ENCODE measurements at regions not wholly inside any gene's neighbourhood (a gene's known extent, or its start where the extent isn't known, plus 50 kb on each side); places are given as distances from the start of the nearest gene placed in this dataset.

GRCh38 chr1:217196616-217197015 is 434.3 kb downstream of the GPATCH2 start:
- no peaks in the 10 kb centered on the region for H3K4me1 ChIP-seq (ENCODE audit: control insufficient read depth, insufficient read depth, low read length)
- no peak overlapping the region for H3K9ac ChIP-seq (ENCODE audit: low read depth, low read length)
- WGBS, 2 experiments (ENCODE audit: extremely low coverage in 2 of 2, insufficient read length in 1 of 2), result no CpG with 5 or more reads among the region's 1 CpG
- no peak overlapping the region for H2AK5ac ChIP-seq (ENCODE audit: low read depth, low read length)
- ChIA-PET CTCF (no interaction called here), POLR2A (ENCODE audit: unreplicated experiment) (no interaction called here)
- H2BK5ac ChIP-seq (ENCODE audit: low read depth, low read length, poor library complexity, severe bottlenecking), result no peak overlapping the region
- H4K5ac ChIP-seq (ENCODE audit: low read depth, low read length), result no peak overlapping the region
- no peak overlapping the region for H3K14ac ChIP-seq (replicated peaks; ENCODE audit: low read depth, low read length)
- BruUV-seq (replicated peaks), result no TSS peak
- H3K4me2 ChIP-seq (ENCODE audit: low read depth, low read length), result no peak overlapping the region
- no peak overlapping the region for H3K23ac ChIP-seq (ENCODE audit: low read depth, low read length)
- no peak overlapping the region for H2BK120ac ChIP-seq (ENCODE audit: low read depth, low read length)
- H3K9me3 ChIP-seq (ENCODE audit: control insufficient read depth, insufficient read depth, low read length), result no peaks in the 10 kb centered on the region
- no peak overlapping the region for H4K8ac ChIP-seq (ENCODE audit: low read depth in 2 of 2, low read length in 2 of 2)
- H3K9me1 ChIP-seq (ENCODE audit: insufficient read depth, low read length), result no peaks in the 10 kb centered on the region
- TF ChIP-seq RAD21 (IDR thresholded peaks at IDR 0.05; ENCODE audit: low read length), result no peak
- no peak for TF ChIP-seq MXI1 (IDR thresholded peaks at IDR 0.05; ENCODE audit: borderline replicate concordance, low read depth, low read length)
- no peak for TF ChIP-seq CEBPB (IDR thresholded peaks at IDR 0.05; ENCODE audit: low read depth, low read length)
- no peak for TF ChIP-seq SMC3 (IDR thresholded peaks at IDR 0.05; ENCODE audit: low read depth, low read length)
- TF ChIP-seq BHLHE40 (IDR thresholded peaks at IDR 0.05; ENCODE audit: low read depth, low read length), result no peak
- TF ChIP-seq, protein P1, sequence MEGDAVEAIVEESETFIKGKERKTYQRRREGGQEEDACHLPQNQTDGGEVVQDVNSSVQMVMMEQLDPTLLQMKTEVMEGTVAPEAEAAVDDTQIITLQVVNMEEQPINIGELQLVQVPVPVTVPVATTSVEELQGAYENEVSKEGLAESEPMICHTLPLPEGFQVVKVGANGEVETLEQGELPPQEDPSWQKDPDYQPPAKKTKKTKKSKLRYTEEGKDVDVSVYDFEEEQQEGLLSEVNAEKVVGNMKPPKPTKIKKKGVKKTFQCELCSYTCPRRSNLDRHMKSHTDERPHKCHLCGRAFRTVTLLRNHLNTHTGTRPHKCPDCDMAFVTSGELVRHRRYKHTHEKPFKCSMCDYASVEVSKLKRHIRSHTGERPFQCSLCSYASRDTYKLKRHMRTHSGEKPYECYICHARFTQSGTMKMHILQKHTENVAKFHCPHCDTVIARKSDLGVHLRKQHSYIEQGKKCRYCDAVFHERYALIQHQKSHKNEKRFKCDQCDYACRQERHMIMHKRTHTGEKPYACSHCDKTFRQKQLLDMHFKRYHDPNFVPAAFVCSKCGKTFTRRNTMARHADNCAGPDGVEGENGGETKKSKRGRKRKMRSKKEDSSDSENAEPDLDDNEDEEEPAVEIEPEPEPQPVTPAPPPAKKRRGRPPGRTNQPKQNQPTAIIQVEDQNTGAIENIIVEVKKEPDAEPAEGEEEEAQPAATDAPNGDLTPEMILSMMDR (conservative IDR thresholded peaks at IDR 0.05; ENCODE audit: low read depth, low read length), result no peak
- TF ChIP-seq FOS (IDR thresholded peaks at IDR 0.05; ENCODE audit: low read depth, low read length), result no peak
- no peak for TF ChIP-seq MAZ (IDR thresholded peaks at IDR 0.05; ENCODE audit: borderline replicate concordance, low read depth, low read length)
- TF ChIP-seq, protein P2, sequence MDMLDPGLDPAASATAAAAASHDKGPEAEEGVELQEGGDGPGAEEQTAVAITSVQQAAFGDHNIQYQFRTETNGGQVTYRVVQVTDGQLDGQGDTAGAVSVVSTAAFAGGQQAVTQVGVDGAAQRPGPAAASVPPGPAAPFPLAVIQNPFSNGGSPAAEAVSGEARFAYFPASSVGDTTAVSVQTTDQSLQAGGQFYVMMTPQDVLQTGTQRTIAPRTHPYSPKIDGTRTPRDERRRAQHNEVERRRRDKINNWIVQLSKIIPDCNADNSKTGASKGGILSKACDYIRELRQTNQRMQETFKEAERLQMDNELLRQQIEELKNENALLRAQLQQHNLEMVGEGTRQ (IDR thresholded peaks at IDR 0.05; ENCODE audit: low read depth, low read length), result no peak
- TF ChIP-seq, protein P3, sequence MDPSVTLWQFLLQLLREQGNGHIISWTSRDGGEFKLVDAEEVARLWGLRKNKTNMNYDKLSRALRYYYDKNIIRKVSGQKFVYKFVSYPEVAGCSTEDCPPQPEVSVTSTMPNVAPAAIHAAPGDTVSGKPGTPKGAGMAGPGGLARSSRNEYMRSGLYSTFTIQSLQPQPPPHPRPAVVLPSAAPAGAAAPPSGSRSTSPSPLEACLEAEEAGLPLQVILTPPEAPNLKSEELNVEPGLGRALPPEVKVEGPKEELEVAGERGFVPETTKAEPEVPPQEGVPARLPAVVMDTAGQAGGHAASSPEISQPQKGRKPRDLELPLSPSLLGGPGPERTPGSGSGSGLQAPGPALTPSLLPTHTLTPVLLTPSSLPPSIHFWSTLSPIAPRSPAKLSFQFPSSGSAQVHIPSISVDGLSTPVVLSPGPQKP (IDR thresholded peaks at IDR 0.05; ENCODE audit: borderline replicate concordance, low read depth, low read length), result no peak
- no peak for TF ChIP-seq RFX5 (IDR thresholded peaks at IDR 0.05; ENCODE audit: low read depth, low read length)
- no peak overlapping the region for H2AFZ ChIP-seq (replicated peaks; ENCODE audit: low read length, poor library complexity)
- H2AK9ac ChIP-seq (replicated peaks; ENCODE audit: low read depth, low read length, poor library complexity), result no peak overlapping the region
- H3K4ac ChIP-seq (ENCODE audit: low read depth, low read length), result no peak overlapping the region
- H2BK15ac ChIP-seq (ENCODE audit: low read depth, low read length), result no peak overlapping the region
- intact Hi-C loops (cut with micrococcal nuclease), result no loop called here
- no peak overlapping the region for H3K56ac ChIP-seq (ENCODE audit: extremely low read depth, insufficient read depth, low read length)
- H3K79me1 ChIP-seq (ENCODE audit: low read depth in 1 of 2, low read length in 2 of 2), result no peaks in the 10 kb centered on the region
- dilution Hi-C loops (cut with HindIII; ENCODE audit: low sequenced_read_pairs, unreplicated experiment), result no loop called here
- DNase-seq, result no peak
- no peaks in the 10 kb centered on the region for H3K36me3 ChIP-seq (ENCODE audit: control insufficient read depth, insufficient read depth, low read length)
- no peaks in the 10 kb centered on the region for H3K27me3 ChIP-seq (ENCODE audit: control insufficient read depth, insufficient read depth, low read length)
- no peak overlapping the region for H2BK20ac ChIP-seq (ENCODE audit: low read depth, low read length)
- no peaks in the 10 kb centered on the region for H4K20me1 ChIP-seq (ENCODE audit: insufficient read depth, low read length)
- no peak overlapping the region for H3K27ac ChIP-seq (ENCODE audit: insufficient read depth, low read length)
- no peak for ATAC-seq (ENCODE audit: low read depth)
- H4K91ac ChIP-seq (ENCODE audit: insufficient read depth, low read depth, low read length), result no peak overlapping the region
- H3K18ac ChIP-seq (ENCODE audit: low read depth, low read length), result no peak overlapping the region
- no peak overlapping the region for H3K4me3 ChIP-seq (ENCODE audit: insufficient read depth, low read depth, low read length)
- in situ Hi-C loops (cut with MboI; ENCODE audit: low sequenced_read_pairs), result no loop called here

Data from IMR-90 (cell line).